Right lobe of liver (tissue), 6 donors: ENCODE measurements at regions not wholly inside any gene's neighbourhood (a gene's known extent, or its start where the extent isn't known, plus 50 kb on each side); places are given as distances from the start of the nearest gene placed in this dataset.

Source experiments
- ATAC-seq, 4 donors: fragments of 200-7000 bp; cut with Tn5 transposase; one replicate each; pipeline ENCODE4 v1.9.1; 2020; ENCODE audit warnings: mild to moderate bottlenecking in 4 of 4, moderate library complexity in 4 of 4
- DNase-seq, 3 donors: peaks; one replicate each; pipeline ENCODE4 v3.0.0-alpha.2; 2020
- H3K27ac ChIP-seq, 3 donors: fragments of 200-600 bp; one replicate each; pipeline ENCODE4 v1.8.0; 2022
- H3K27me3 ChIP-seq, 2 donors: fragments of 200-600 bp; one replicate each; pipeline ENCODE4 v1.8.0; 2022
- H3K36me3 ChIP-seq, 4 donors: fragments of 200-600 bp; sonication (generic) in 1 of 4; one replicate each; pipeline versions ENCODE4 v1.5.1 to v1.8.0; 2017 to 2022; ENCODE audit warnings: control low read depth in 1 of 4
- H3K4me1 ChIP-seq, 4 donors: fragments of 200-600 bp; sonication (generic) in 1 of 4; one replicate each; pipeline versions ENCODE4 v1.5.1 to v1.8.0; 2017 to 2022; ENCODE audit warnings: control low read depth in 1 of 4
- H3K4me3 ChIP-seq, 3 donors: fragments of 200-600 bp; one replicate each; pipeline ENCODE4 v1.8.0; 2022
- H3K9me3 ChIP-seq, 4 donors: fragments of 200-600 bp; sonication (generic) in 1 of 4; one replicate each; pipeline versions ENCODE4 v1.5.1 to v1.8.0; 2017 to 2022; ENCODE audit warnings: control low read depth in 1 of 4
- POLR2A ChIP-seq: fragments of 450-650 bp; IDR thresholded peaks from one replicate; pipeline ENCODE4 v1.6.1; 2017; ENCODE audit warnings: antibody characterized with exemption, mild to moderate bottlenecking
- WGBS: methylation state at CpG from one replicate; pipeline ENCODE4 v1.1.6; 2018; ENCODE audit warnings: low coverage, low lambda C conversion rate; ENCODE audit not compliant: insufficient coverage; ENCODE audit errors: missing lambda C conversion rate; 5-methylcytosine and 5-hydroxymethylcytosine counted together
- intact Hi-C, 2 donors: fragments of 100-400 bp; cut with DNase I; formaldehyde crosslinking; loops; one replicate each; pipeline versions ENCODE4 v1.11.2 to v1.14.1; 2022
- TF ChIP-seq, protein P1 (sequence below), 4 donors: fragments of 200-600 bp in 3 of 4; fragments of 450-650 bp in 1 of 4; IDR thresholded peaks; one replicate each; pipeline versions ENCODE4 v1.5.1 to v1.8.0; 2016 to 2022; ENCODE audit warnings: antibody characterized with exemption in 4 of 4, mild to moderate bottlenecking in 2 of 4
- donor health status: DM: no; HTN: yes; CAD: no.
- donor health status: DM: no; HTN: no; CAD: no.
- donor health status: DM: no; HTN: no; CAD: no.
- donor health status: DM: no; HTN: yes; CAD: no.
- donor health status: DM: no; HTN: yes; CAD: no.

DNA sequence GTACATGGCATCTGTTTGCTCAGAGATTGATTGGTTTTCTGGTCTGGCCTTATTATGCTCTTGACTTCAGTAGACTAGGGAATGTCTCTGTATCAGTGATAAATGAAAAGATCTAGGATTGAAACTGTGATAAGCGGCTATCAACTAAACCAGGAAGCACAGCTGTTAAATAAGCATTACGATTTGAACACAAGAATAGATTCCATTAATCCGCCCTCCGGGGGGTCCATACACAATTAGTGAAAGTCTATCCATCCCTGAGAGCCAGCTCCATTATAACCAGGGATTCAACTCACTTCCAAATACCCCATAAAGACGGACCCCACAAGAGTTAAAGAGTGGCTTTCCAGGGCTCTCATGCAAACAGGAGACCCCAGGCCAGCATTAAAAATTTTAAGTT is 279.0 kb downstream of the GRIN2B start:
- DNase-seq (no peak), ATAC-seq (no peak)
- TF ChIP-seq, protein P1, sequence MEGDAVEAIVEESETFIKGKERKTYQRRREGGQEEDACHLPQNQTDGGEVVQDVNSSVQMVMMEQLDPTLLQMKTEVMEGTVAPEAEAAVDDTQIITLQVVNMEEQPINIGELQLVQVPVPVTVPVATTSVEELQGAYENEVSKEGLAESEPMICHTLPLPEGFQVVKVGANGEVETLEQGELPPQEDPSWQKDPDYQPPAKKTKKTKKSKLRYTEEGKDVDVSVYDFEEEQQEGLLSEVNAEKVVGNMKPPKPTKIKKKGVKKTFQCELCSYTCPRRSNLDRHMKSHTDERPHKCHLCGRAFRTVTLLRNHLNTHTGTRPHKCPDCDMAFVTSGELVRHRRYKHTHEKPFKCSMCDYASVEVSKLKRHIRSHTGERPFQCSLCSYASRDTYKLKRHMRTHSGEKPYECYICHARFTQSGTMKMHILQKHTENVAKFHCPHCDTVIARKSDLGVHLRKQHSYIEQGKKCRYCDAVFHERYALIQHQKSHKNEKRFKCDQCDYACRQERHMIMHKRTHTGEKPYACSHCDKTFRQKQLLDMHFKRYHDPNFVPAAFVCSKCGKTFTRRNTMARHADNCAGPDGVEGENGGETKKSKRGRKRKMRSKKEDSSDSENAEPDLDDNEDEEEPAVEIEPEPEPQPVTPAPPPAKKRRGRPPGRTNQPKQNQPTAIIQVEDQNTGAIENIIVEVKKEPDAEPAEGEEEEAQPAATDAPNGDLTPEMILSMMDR (IDR thresholded peaks at IDR 0.05): no peak
- TF ChIP-seq POLR2A: no peak
- H3K36me3 ChIP-seq: no peaks in the 10 kb centered on the region
- 28% methylated on average over 4 of the region's 5 CpGs for WGBS
- H3K4me1 ChIP-seq: no peaks in the 10 kb centered on the region
- H3K4me3 ChIP-seq: no peak overlapping the region
- H3K27me3 ChIP-seq: no peaks in the 10 kb centered on the region
- intact Hi-C loops: no loop called here
- no peak overlapping the region for H3K27ac ChIP-seq
- H3K9me3 ChIP-seq: no peaks in the 10 kb centered on the region

DNA sequence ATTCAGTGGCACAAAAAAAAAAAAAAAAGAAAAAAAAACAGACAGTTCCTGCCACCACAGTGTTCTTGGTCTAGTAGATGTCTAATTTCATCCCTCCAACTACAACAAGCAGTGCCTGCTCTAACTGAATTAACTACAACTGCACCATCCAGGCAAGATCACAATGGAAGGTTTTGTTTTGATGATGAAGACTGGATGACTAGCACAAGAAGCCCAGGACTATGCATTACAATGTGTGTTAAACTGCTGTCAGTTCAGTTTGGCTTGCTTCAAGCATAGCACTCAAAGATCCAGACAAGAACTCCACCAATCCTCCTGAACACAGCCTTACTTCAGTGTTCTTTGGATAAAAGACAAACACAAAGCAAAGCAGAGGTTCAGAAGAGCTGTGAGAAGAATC is 279.9 kb downstream of the GRIN2B start:
- H3K27ac ChIP-seq: no peak overlapping the region
- no peaks in the 10 kb centered on the region for H3K36me3 ChIP-seq
- H3K4me3 ChIP-seq: no peak overlapping the region
- no peak for TF ChIP-seq POLR2A
- TF ChIP-seq, protein P1 (IDR thresholded peaks at IDR 0.05): no peak
- DNase-seq (no peak), ATAC-seq (no peak)
- intact Hi-C loops: no loop called here
- H3K4me1 ChIP-seq: no peaks in the 10 kb centered on the region
- no peaks in the 10 kb centered on the region for H3K27me3 ChIP-seq
- H3K9me3 ChIP-seq: no peaks in the 10 kb centered on the region

DNA sequence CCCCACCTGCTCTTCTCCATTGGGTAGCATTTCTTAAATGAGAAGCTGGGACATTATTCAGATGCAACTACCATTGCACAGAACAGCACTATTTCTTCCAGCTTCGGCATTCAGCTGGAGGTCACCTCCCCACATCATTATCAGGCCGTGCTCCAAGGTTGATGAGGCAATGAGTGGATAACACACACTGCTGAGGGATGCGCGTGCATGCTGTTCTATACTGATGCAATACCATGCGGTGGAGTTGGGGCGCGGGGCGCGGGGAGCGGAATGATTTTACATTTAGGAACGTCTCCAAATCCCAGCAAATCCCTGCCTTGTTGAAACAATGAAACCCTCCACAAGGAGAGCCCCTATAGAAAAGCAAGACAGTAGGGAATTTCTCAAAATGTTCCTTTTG is 283.4 kb downstream of the GRIN2B start:
- Histone ChIP-seq H3K27ac (no peak overlapping the region), H3K9me3 (no peaks in the 10 kb centered on the region), H3K36me3 (no peaks in the 10 kb centered on the region), H3K4me3 (no peak overlapping the region), H3K27me3 (no peaks in the 10 kb centered on the region), H3K4me1 (no peaks in the 10 kb centered on the region)
- TF ChIP-seq, protein P1 (IDR thresholded peaks at IDR 0.05): no peak
- no peak for TF ChIP-seq POLR2A
- DNase-seq (no peak), ATAC-seq (no peak)
- WGBS: 88% methylated on average over 11 of the region's 11 CpGs
- intact Hi-C loops: no loop called here

- H3K4me3 ChIP-seq: no peak overlapping the region
- no peaks in the 10 kb centered on the region for H3K27me3 ChIP-seq
- no peaks in the 10 kb centered on the region for H3K9me3 ChIP-seq
- no peaks in the 10 kb centered on the region for H3K36me3 ChIP-seq
- intact Hi-C loops: no loop called here
- H3K27ac ChIP-seq: no peak overlapping the region
- H3K4me1 ChIP-seq: no peaks in the 10 kb centered on the region
- DNase-seq: no peak
- WGBS: 64% methylated on average over 2 of the region's 2 CpGs
- no peak for ATAC-seq
- TF ChIP-seq, protein P1 (IDR thresholded peaks at IDR 0.05): no peak
- no peak for TF ChIP-seq POLR2A
Observed at GRCh38 chr12:13695781-13696180, 285.6 kb downstream of the GRIN2B start.

DNA sequence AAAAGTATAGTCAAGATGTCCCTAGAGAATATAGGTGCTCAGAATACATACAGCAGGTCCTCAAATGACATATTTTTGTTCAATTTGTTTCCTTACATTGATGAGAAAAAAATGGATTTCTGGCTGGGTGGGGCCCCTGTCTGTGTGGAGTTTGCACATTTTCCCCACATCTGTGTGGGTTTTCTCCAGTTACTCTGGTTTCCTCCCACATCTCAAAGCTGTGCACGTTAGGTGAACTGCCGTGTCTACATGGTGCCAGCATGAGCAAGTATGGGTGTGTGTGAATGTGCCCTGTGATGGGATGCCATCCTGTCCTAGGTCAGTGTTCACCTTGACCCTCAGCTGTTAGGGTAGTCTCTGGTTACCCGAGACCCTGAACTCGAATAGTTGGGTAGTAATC is 289.1 kb downstream of the GRIN2B start:
- no peak for ATAC-seq
- Histone ChIP-seq H3K36me3 (no peaks in the 10 kb centered on the region), H3K27ac (no peak overlapping the region), H3K27me3 (no peaks in the 10 kb centered on the region), H3K4me1 (no peaks in the 10 kb centered on the region), H3K9me3 (no peaks in the 10 kb centered on the region), H3K4me3 (no peak overlapping the region)
- no peak for DNase-seq
- intact Hi-C loops: no loop called here
- WGBS: 48% methylated on average over 2 of the region's 4 CpGs
- TF ChIP-seq POLR2A: no peak
- TF ChIP-seq, protein P1 (IDR thresholded peaks at IDR 0.05): no peak
